K562 (cell line): ENCODE measurements at regions not wholly inside any gene's neighbourhood (a gene's known extent, or its start where the extent isn't known, plus 50 kb on each side); places are given as distances from the start of the nearest gene placed in this dataset.

ENCODE experiments used
- ATAC-seq: fragments of 200-7000 bp; cut with Tn5 transposase; 3 replicates; pipeline ENCODE4 v1.9.1; 2020; ENCODE audit warnings: moderate library complexity
- BruUV-seq: library from RNA; stranded (reverse); fragments of 400-500 nt; replicated peaks from 2 replicates; lab custom pipeline; 2021; lab: Mats Ljungman, UMichigan
- CTCF ChIA-PET: fragments of 300-600 bp; formaldehyde crosslinking; extraction: SDS; loops from one replicate; lab custom pipeline; 2021; ENCODE audit warnings: low intra/inter-chr PET ratio; lab: Yijun Ruan, JAX
- POLR2A ChIA-PET: fragments of 300-600, 350-650 bp; sonication (Branson Sonifier 250); formaldehyde crosslinking; extraction: SDS; loops from one replicate; lab custom pipeline; 2021; ENCODE audit warnings: antibody characterized with exemption, inconsistent platforms; lab: Yijun Ruan, JAX
- DNase-seq, 4 experiments: peaks; one replicate each; pipeline versions ENCODE4 v3.0.0 to v3.0.0-alpha.2; 2011 to 2018; ENCODE audit warnings: low spot score in 3 of 4, mixed read lengths in 3 of 4; ENCODE audit errors: extremely low read depth in 1 of 4
- FAIRE-seq: peaks from 2 replicates; lab custom pipeline; 2011; peaks lifted over from hg19 to GRCh38; lab: Jason Lieb, UNC
- H2AFZ ChIP-seq: 2 replicates; pipeline ENCODE4 v1.6.0; 2011; ENCODE audit warnings: low read depth, low read length, control low read depth, inconsistent platforms
- H3K27ac ChIP-seq: fragments of 200-600 bp; 3 replicates; pipeline ENCODE4 v1.8.0; 2011; ENCODE audit warnings: low read depth, mild to moderate bottlenecking, control low read depth, inconsistent platforms, low read length, moderate library complexity, mixed read lengths; ENCODE audit errors: extremely low read depth
- H3K27me3 ChIP-seq, 2 experiments: fragments of 300-600 bp in 1 of 2; 2 replicates in 1 of 2; 3 replicates in 1 of 2; pipeline versions ENCODE4 v1.6.0 to v1.8.0; 2011; ENCODE audit warnings: inconsistent platforms in 2 of 2, low read length in 2 of 2, mild to moderate bottlenecking in 1 of 2, mixed read lengths in 1 of 2, moderate library complexity in 1 of 2; ENCODE audit not compliant: control insufficient read depth in 2 of 2, insufficient read depth in 2 of 2
- H3K36me3 ChIP-seq: fragments of 300-600 bp; 3 replicates; pipeline ENCODE4 v1.8.0; 2011; ENCODE audit warnings: mild to moderate bottlenecking, low read length, inconsistent platforms; ENCODE audit not compliant: control insufficient read depth, insufficient read depth
- H3K4me1 ChIP-seq, 2 experiments: fragments of 200-600 bp in 1 of 2; replicated peaks in 1 of 2; 2 replicates in 1 of 2; 3 replicates in 1 of 2; pipeline versions ENCODE4 v1.5.1 to v1.8.0; 2011; ENCODE audit warnings: inconsistent platforms in 2 of 2, low read length in 2 of 2, mild to moderate bottlenecking in 1 of 2, mixed read lengths in 1 of 2, moderate library complexity in 1 of 2; ENCODE audit not compliant: control insufficient read depth in 2 of 2, insufficient read depth in 2 of 2
- H3K4me2 ChIP-seq: 2 replicates; pipeline ENCODE4 v1.6.1; 2011; ENCODE audit warnings: low read length, control low read depth, inconsistent platforms, mixed read lengths; ENCODE audit not compliant: insufficient read depth
- H3K4me3 ChIP-seq: fragments of 200-600 bp; sonication (generic), shearing (Covaris generic); 2 replicates; pipeline ENCODE4 v1.5.1; 2016; ENCODE audit warnings: control low read depth, inconsistent platforms
- H3K79me2 ChIP-seq: fragments of 200-600 bp; 3 replicates; pipeline ENCODE4 v1.8.0; 2011; ENCODE audit warnings: low read length, inconsistent platforms; ENCODE audit not compliant: control insufficient read depth, insufficient read depth
- H3K9ac ChIP-seq, 2 experiments: 2 replicates each; pipeline versions ENCODE4 v1.6.0 to v1.6.1; 2011; ENCODE audit warnings: low read depth in 2 of 2, low read length in 2 of 2, control low read depth in 1 of 2, inconsistent platforms in 1 of 2, mild to moderate bottlenecking in 1 of 2, mixed read lengths in 1 of 2; ENCODE audit not compliant: insufficient read depth in 1 of 2
- H3K9me1 ChIP-seq: one replicate; pipeline ENCODE4 v1.6.0; 2011; ENCODE audit warnings: inconsistent platforms, mild to moderate bottlenecking, low read length, moderate library complexity; ENCODE audit not compliant: control insufficient read depth, insufficient read depth
- H3K9me3 ChIP-seq: replicated peaks from 2 replicates; pipeline ENCODE4 v1.5.1; 2011; ENCODE audit warnings: low read depth, low read length, inconsistent platforms; ENCODE audit not compliant: control insufficient read depth, insufficient read depth
- H4K20me1 ChIP-seq: replicated peaks from 2 replicates; pipeline ENCODE4 v1.6.1; 2011; ENCODE audit warnings: low read length, inconsistent platforms, mixed read lengths; ENCODE audit not compliant: control insufficient read depth, insufficient read depth
- C11orf30 ChIP-seq: fragments of 450-650 bp; IDR thresholded peaks from 2 replicates; pipeline ENCODE4 v1.6.1; 2016; ENCODE audit warnings: low read depth, mild to moderate bottlenecking
- GABPB2 ChIP-seq: fragments of 250-450 bp; sonication (Bioruptor Pico); conservative IDR thresholded peaks from 2 replicates; pipeline ENCODE4 v1.5.1; 2021; ENCODE audit warnings: mild to moderate bottlenecking
- MAFG ChIP-seq: fragments of 450-650 bp; conservative IDR thresholded peaks from 2 replicates; pipeline ENCODE4 v1.6.1; 2016; ENCODE audit warnings: missing genetic modification characterization, missing compliant biosample characterization
- ZNF121 ChIP-seq: sonication (generic); formaldehyde crosslinking; conservative IDR thresholded peaks from 2 replicates; pipeline ENCODE4 v1.8.0; 2022; ENCODE audit warnings: missing genetic modification reagents
- ZNF316 ChIP-seq: fragments of 450-650 bp; IDR thresholded peaks from 2 replicates; pipeline ENCODE4 v1.6.1; 2016
- WGBS: fragments of 100-300 bp; shearing (Covaris generic); methylation state at CpG from one replicate; pipeline ENCODE4 v1.1.6; 2016; ENCODE audit warnings: low coverage, mixed read lengths; ENCODE audit not compliant: insufficient coverage; ENCODE audit errors: missing lambda C conversion rate; 5-methylcytosine and 5-hydroxymethylcytosine counted together
- in situ Hi-C: fragments of 300-500 bp; cut with MboI; formaldehyde crosslinking; loops from 4 replicates; pipeline ENCODE4 v1.15.0; 2018; ENCODE audit warnings: inconsistent platforms, mixed read lengths
- intact Hi-C: fragments of 100-400 bp; cut with micrococcal nuclease; formaldehyde crosslinking; loops from 2 replicates; pipeline ENCODE4 v1.14.2; 2022
- TF ChIP-seq, protein P1 (sequence below): fragments of 250-450 bp; sonication (Bioruptor Pico); IDR thresholded peaks from 2 replicates; pipeline ENCODE4 v1.8.0; 2022; ENCODE audit warnings: inconsistent platforms, mild to moderate bottlenecking, moderate library complexity, borderline replicate concordance
- TF ChIP-seq, protein P2 (sequence below): fragments of 250-450 bp; sonication (Bioruptor Pico); IDR thresholded peaks from 2 replicates; pipeline ENCODE4 v1.8.0; 2021; ENCODE audit warnings: moderate library complexity, mild to moderate bottlenecking, inconsistent platforms

DNA sequence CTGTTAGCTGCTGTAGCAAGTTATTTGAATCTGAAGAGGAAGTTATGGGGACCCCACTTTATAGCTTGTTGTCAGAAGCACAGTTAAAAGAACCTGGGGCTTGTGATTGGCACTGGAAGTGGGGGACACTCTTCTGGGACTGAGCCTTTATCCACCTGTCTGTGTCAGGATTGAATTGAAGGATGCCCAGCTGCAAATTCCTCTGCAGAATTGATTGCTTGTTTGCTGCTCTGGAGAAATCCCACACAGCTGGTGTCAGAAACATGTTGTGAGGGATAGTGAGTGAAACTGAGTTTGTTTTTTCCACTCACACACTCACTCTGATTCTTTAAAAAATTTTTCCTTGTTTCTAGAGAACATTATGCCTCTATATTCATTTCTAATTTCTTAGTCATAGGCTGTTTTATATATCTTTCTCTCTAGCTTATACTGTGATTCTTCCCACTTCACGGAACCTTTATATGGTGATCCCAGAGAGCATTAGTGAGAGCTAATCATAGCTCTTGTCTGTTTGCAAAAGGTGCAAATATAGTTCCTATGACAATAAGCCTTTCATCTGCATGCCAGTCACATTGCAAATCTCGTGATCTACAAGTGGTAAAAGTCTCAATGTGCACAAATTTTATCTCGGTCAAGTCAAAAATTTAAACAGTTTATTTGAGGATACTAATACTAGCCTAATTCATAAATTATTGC, 188.5 kb upstream of the EDIL3 start:
- no peak for DNase-seq
- Histone ChIP-seq H3K36me3 (no peaks in the 10 kb centered on the region), H3K79me2 (no peaks in the 10 kb centered on the region), H3K9me1 (no peaks in the 10 kb centered on the region), H3K4me3 (no peak overlapping the region), H3K9me3 (no peaks in the 10 kb centered on the region; the same call in 1 of the 2 replicates), H3K9ac (no peak overlapping the region), H3K4me1 (no peaks in the 10 kb centered on the region), H3K27me3 (no peaks in the 10 kb centered on the region), H4K20me1 (no peaks in the 10 kb centered on the region), H3K4me2 (no peak overlapping the region), H3K27ac (no peak overlapping the region), H2AFZ (no peak overlapping the region)
- no peak for FAIRE-seq
- no TSS peak for BruUV-seq
- no peak for ATAC-seq
- in situ Hi-C loops (no loop called here), intact Hi-C loops (no loop called here)
- no peak for TF ChIP-seq GABPB2 (CRISPR knock-in tag)
- CTCF ChIA-PET, result no interaction called here
- 2% methylated on average over 3 of the region's 3 CpGs for WGBS
- POLR2A ChIA-PET, result no interaction called here

DNA sequence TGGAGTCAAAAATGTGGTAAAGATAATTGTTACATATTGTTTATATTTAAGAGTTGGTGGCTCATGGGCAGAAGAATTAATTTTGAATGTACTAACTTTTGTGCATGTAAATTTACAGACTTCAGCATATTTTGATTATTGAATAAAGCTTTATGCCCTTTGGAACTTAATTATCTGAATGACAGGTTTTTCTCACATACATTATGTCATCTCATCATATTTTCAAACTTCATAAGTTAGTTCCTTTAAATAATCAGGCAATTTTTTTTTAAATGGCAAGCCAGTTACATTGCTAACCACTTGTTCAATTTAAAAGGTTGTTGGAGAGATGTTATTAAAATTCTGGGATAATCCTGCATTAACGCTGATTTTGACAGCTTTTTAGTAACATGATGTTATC, 184.6 kb upstream of the EDIL3 start:
- POLR2A ChIA-PET, result no interaction called here
- ATAC-seq, result no peak

More for the DNA sequence above, 184.6 kb upstream of the EDIL3 start:
- H3K27me3 ChIP-seq, result no peaks in the 10 kb centered on the region
- no peak overlapping the region for H3K27ac ChIP-seq
- BruUV-seq, result no TSS peak
- H3K4me3 ChIP-seq, result no peak overlapping the region
- CTCF ChIA-PET, result no interaction called here
- H3K79me2 ChIP-seq, result no peaks in the 10 kb centered on the region
- H3K9ac ChIP-seq, result no peak overlapping the region
- no peaks in the 10 kb centered on the region for H3K9me3 ChIP-seq
- no peak overlapping the region for H3K4me2 ChIP-seq
- TF ChIP-seq MAFG (tag), result 0 out of 2 replicates have a peak, but pooled peaks have one; percentile 26
- no peak for TF ChIP-seq ZNF121 (CRISPR knock-in tag)
- TF ChIP-seq, protein P1, sequence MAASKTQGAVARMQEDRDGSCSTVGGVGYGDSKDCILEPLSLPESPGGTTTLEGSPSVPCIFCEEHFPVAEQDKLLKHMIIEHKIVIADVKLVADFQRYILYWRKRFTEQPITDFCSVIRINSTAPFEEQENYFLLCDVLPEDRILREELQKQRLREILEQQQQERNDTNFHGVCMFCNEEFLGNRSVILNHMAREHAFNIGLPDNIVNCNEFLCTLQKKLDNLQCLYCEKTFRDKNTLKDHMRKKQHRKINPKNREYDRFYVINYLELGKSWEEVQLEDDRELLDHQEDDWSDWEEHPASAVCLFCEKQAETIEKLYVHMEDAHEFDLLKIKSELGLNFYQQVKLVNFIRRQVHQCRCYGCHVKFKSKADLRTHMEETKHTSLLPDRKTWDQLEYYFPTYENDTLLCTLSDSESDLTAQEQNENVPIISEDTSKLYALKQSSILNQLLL (CRISPR knock-in tag), result no peak
- peak; percentile 23; the same call in 1 of the 2 replicates for TF ChIP-seq C11orf30
- TF ChIP-seq, protein P2, sequence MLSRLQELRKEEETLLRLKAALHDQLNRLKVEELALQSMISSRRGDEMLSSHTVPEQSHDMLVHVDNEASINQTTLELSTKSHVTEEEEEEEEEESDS, result no peak
- TF ChIP-seq ZNF316, result peak; percentile 61
- 5% methylated on average over 1 of the region's 1 CpG for WGBS
- intact Hi-C loops (no loop called here), in situ Hi-C loops (no loop called here)
- H3K9me1 ChIP-seq, result no peaks in the 10 kb centered on the region
- DNase-seq (no peak), FAIRE-seq (no peak)
- no peak overlapping the region for H2AFZ ChIP-seq
- no peaks in the 10 kb centered on the region for H4K20me1 ChIP-seq
- no peaks in the 10 kb centered on the region for H3K4me1 ChIP-seq
- H3K36me3 ChIP-seq, result no peaks in the 10 kb centered on the region
